ENCODE measurements at regions not wholly inside any gene's neighbourhood (a gene's known extent, or its start where the extent isn't known, plus 50 kb on each side); places are given as distances from the start of the nearest gene placed in this dataset.

DNA sequence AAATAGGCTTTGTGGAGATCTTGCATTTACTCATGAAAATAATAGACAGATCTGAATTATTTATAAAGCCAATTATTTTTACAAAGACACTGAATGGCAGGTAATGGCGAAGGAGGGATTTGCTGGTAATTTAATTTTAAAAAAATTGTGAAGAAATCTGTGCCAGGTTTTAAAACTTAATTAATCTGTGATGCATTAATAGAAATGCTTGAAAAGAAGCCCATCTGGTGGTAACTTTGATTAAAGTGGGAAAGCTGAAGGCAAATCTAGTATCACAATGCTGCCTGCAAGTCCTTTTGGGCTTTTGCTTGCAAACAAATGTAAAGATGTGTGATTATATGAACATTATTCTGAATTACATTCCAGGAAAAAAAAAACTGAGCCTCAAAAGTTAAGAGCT is 433.2 kb upstream of the DEPDC1 start:
- TF ChIP-seq, protein P1, sequence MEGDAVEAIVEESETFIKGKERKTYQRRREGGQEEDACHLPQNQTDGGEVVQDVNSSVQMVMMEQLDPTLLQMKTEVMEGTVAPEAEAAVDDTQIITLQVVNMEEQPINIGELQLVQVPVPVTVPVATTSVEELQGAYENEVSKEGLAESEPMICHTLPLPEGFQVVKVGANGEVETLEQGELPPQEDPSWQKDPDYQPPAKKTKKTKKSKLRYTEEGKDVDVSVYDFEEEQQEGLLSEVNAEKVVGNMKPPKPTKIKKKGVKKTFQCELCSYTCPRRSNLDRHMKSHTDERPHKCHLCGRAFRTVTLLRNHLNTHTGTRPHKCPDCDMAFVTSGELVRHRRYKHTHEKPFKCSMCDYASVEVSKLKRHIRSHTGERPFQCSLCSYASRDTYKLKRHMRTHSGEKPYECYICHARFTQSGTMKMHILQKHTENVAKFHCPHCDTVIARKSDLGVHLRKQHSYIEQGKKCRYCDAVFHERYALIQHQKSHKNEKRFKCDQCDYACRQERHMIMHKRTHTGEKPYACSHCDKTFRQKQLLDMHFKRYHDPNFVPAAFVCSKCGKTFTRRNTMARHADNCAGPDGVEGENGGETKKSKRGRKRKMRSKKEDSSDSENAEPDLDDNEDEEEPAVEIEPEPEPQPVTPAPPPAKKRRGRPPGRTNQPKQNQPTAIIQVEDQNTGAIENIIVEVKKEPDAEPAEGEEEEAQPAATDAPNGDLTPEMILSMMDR (IDR thresholded peaks at IDR 0.05 in 8 of 11, conservative IDR thresholded peaks at IDR 0.05 in 3 of 11): no peak
- no peak for TF ChIP-seq POLR2AphosphoS5 (IDR thresholded peaks at IDR 0.05)
